H1 (cell line): ENCODE measurements at regions not wholly inside any gene's neighbourhood (a gene's known extent, or its start where the extent isn't known, plus 50 kb on each side); places are given as distances from the start of the nearest gene placed in this dataset.

Experiments
- BRCA1 ChIP-seq: IDR thresholded peaks from 2 replicates; pipeline ENCODE4 v1.6.1; 2012; ENCODE audit warnings: low read depth, low read length, improper control_type of control experiment
- CBX8 ChIP-seq: fragments of 300-800, 300-1000 bp; sonication (generic); IDR thresholded peaks from 2 replicates; pipeline ENCODE4 v1.7.1; 2016; ENCODE audit warnings: low read depth, low read length, borderline replicate concordance
- CREB1 ChIP-seq: IDR thresholded peaks from 2 replicates; pipeline ENCODE4 v1.6.1; 2012; ENCODE audit warnings: inconsistent platforms
- EGR1 ChIP-seq: IDR thresholded peaks from 2 replicates; pipeline ENCODE4 v1.6.1; 2011; ENCODE audit warnings: low read depth, low read length, borderline replicate concordance
- KDM1A ChIP-seq: fragments of 200-600, 300-600 bp; sonication (generic); IDR thresholded peaks from 2 replicates; pipeline ENCODE4 v1.7.1; 2016; ENCODE audit warnings: mild to moderate bottlenecking, low read length, borderline replicate concordance
- KDM4A ChIP-seq: IDR thresholded peaks from one replicate; pipeline ENCODE4 v1.7.1; 2012; ENCODE audit warnings: low read depth, mild to moderate bottlenecking, moderate library complexity, low read length, inconsistent platforms; ENCODE audit not compliant: severe bottlenecking
- SP1 ChIP-seq: IDR thresholded peaks from 2 replicates; pipeline ENCODE4 v1.6.1; 2011; ENCODE audit warnings: low read depth, low read length

- TF ChIP-seq EGR1, result no peak
- no peak for TF ChIP-seq CREB1
- TF ChIP-seq SP1, result no peak
- TF ChIP-seq BRCA1, result no peak
- no peak for TF ChIP-seq KDM1A
- no peak for TF ChIP-seq KDM4A
- TF ChIP-seq CBX8, result no peak
- TF ChIP-seq, all 59 proteins: peak for 0
These were observed 163.9 kb upstream of the GBE1 start (continued) for GRCh38 chr3:81925385-81925784.
